OCI-LY7 (cell line): ENCODE measurements at regions not wholly inside any gene's neighbourhood (a gene's known extent, or its start where the extent isn't known, plus 50 kb on each side); places are given as distances from the start of the nearest gene placed in this dataset.

ENCODE experiments used
- BruUV-seq: library from RNA; stranded (reverse); fragments of 400-500 nt; replicated peaks from 2 replicates; lab custom pipeline; 2021; lab: Mats Ljungman, UMichigan
- CTCF ChIA-PET: fragments of 300-600 bp; sonication (Branson Sonifier 250); formaldehyde crosslinking; loops from one replicate; lab custom pipeline; 2022; ENCODE audit warnings: antibody characterized with exemption; ENCODE audit not compliant: unreplicated experiment; lab: Charles Lee
- POLR2A ChIA-PET: fragments of 300-600 bp; sonication (Branson Sonifier 250); formaldehyde crosslinking; loops from one replicate; lab custom pipeline; 2022; ENCODE audit warnings: antibody characterized with exemption; lab: Charles Lee
- DNase-seq: peaks from one replicate; pipeline ENCODE4 v3.0.0-alpha.2; 2015; ENCODE audit warnings: low spot score
- H2AFZ ChIP-seq: fragments of 200-600 bp; sonication (generic), shearing (Covaris generic); 2 replicates; pipeline ENCODE4 v1.6.1; 2014; ENCODE audit warnings: mild to moderate bottlenecking, antibody characterized with exemption, low read length, moderate library complexity
- H3K27ac ChIP-seq: fragments of 200-600 bp; sonication (generic); 2 replicates; pipeline ENCODE4 v1.5.1; 2014; ENCODE audit warnings: mixed run types, low read depth, mild to moderate bottlenecking, moderate library complexity, low read length, inconsistent platforms; ENCODE audit not compliant: poor library complexity, severe bottlenecking
- H3K36me3 ChIP-seq: fragments of 200-600 bp; sonication (generic); 2 replicates; pipeline ENCODE4 v1.6.1; 2014; ENCODE audit warnings: mild to moderate bottlenecking, antibody characterized with exemption, low read length, moderate library complexity, mixed read lengths; ENCODE audit not compliant: insufficient read depth
- H3K4me1 ChIP-seq: fragments of 200-600 bp; sonication (generic); 2 replicates; pipeline ENCODE4 v1.5.1; 2014; ENCODE audit warnings: mild to moderate bottlenecking, low read length; ENCODE audit not compliant: insufficient read depth, poor library complexity, severe bottlenecking
- H3K4me2 ChIP-seq: fragments of 200-600 bp; sonication (generic); 2 replicates; pipeline ENCODE4 v1.6.1; 2014; ENCODE audit warnings: mild to moderate bottlenecking, low read length
- H3K4me3 ChIP-seq: fragments of 200-600 bp; sonication (generic); 2 replicates; pipeline ENCODE4 v1.5.1; 2014; ENCODE audit warnings: mild to moderate bottlenecking, low read depth, low read length; ENCODE audit not compliant: poor library complexity, severe bottlenecking
- H3K79me2 ChIP-seq: fragments of 200-600 bp; sonication (generic); 2 replicates; pipeline ENCODE4 v1.6.1; 2016; ENCODE audit warnings: low read depth, mild to moderate bottlenecking, low read length, moderate library complexity, mixed read lengths; ENCODE audit not compliant: insufficient read depth
- H3K9me2 ChIP-seq: fragments of 200-600 bp; sonication (generic); 2 replicates; pipeline ENCODE4 v1.6.1; 2016; ENCODE audit warnings: mild to moderate bottlenecking, low read length, mixed read lengths; ENCODE audit not compliant: insufficient read depth
- H3K9me3 ChIP-seq: fragments of 200-600 bp; sonication (generic); 2 replicates; pipeline ENCODE4 v1.6.1; 2014; ENCODE audit warnings: mild to moderate bottlenecking, mixed run types, low read length, mixed read lengths
- H4K20me1 ChIP-seq: fragments of 200-600 bp; sonication (generic); 2 replicates; pipeline ENCODE4 v1.6.1; 2014; ENCODE audit warnings: mild to moderate bottlenecking, antibody characterized with exemption, low read length, moderate library complexity, mixed read lengths; ENCODE audit not compliant: insufficient read depth
- EZH2phosphoT487 ChIP-seq: fragments of 200-600 bp; sonication (generic); IDR thresholded peaks from 2 replicates; pipeline ENCODE4 v1.6.1; 2018; ENCODE audit warnings: low read depth, borderline replicate concordance, mild to moderate bottlenecking, mixed run types, antibody characterized with exemption, low read length, moderate library complexity, mixed read lengths
- intact Hi-C: fragments of 100-400 bp; cut with micrococcal nuclease; formaldehyde crosslinking; loops from one replicate; pipeline ENCODE4 v1.10.0; 2022; ENCODE audit not compliant: unreplicated experiment
- TF ChIP-seq, protein P1 (sequence below): fragments of 200-600 bp; sonication (generic); conservative IDR thresholded peaks from 2 replicates; pipeline ENCODE4 v1.5.1; 2014; ENCODE audit warnings: mild to moderate bottlenecking, antibody characterized with exemption, low read length, moderate library complexity, mixed read lengths

DNA sequence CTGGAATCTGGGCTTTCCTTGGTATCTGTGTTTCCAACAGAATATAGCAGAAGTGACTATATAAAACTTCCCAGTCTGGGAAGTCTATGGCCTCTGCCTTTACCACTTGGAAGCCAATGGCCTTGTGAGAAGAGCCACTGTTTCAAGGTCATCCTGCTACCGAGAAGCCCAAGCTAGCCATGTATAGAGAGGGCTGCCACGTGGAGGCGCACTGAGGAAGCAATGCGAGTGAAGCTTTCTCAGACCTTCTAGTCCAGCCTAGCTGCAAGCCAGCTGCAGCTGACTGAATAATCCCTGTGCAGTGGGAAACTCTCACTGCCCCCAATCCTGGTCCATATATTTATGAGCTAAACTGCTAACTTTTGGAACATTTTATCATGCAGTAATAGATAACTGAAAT lies 661.8 kb upstream of the RIOK2 start:
- no peak overlapping the region for H3K4me3 ChIP-seq
- H3K9me3 ChIP-seq: no peaks in the 10 kb centered on the region
- POLR2A ChIA-PET: interaction anchor here (0.7 kb wide), 1 partner anchor 1542 kb away, joined by 3 read pairs; no protein-coding TSS in a partner anchor
- H3K36me3 ChIP-seq: no peaks in the 10 kb centered on the region
- H4K20me1 ChIP-seq: no peaks in the 10 kb centered on the region
- no peak for DNase-seq
- intact Hi-C loops: no loop called here
- TF ChIP-seq, protein P1, sequence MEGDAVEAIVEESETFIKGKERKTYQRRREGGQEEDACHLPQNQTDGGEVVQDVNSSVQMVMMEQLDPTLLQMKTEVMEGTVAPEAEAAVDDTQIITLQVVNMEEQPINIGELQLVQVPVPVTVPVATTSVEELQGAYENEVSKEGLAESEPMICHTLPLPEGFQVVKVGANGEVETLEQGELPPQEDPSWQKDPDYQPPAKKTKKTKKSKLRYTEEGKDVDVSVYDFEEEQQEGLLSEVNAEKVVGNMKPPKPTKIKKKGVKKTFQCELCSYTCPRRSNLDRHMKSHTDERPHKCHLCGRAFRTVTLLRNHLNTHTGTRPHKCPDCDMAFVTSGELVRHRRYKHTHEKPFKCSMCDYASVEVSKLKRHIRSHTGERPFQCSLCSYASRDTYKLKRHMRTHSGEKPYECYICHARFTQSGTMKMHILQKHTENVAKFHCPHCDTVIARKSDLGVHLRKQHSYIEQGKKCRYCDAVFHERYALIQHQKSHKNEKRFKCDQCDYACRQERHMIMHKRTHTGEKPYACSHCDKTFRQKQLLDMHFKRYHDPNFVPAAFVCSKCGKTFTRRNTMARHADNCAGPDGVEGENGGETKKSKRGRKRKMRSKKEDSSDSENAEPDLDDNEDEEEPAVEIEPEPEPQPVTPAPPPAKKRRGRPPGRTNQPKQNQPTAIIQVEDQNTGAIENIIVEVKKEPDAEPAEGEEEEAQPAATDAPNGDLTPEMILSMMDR: no peak
- no peak for TF ChIP-seq EZH2phosphoT487
- H3K79me2 ChIP-seq: no peaks in the 10 kb centered on the region
- H3K9me2 ChIP-seq: no peaks in the 10 kb centered on the region
- no peaks in the 10 kb centered on the region for H3K4me1 ChIP-seq
- no peak overlapping the region for H3K4me2 ChIP-seq
- H3K27ac ChIP-seq: no peak overlapping the region
- CTCF ChIA-PET: no interaction called here
- no TSS peak for BruUV-seq
- H2AFZ ChIP-seq: no peak overlapping the region

GRCh38 chr5:97846643-97847042 lies 663.6 kb upstream of the RIOK2 start:
- BruUV-seq: no TSS peak
- ChIA-PET POLR2A (no interaction called here), CTCF (no interaction called here)
- H4K20me1 ChIP-seq: no peaks in the 10 kb centered on the region
- H3K9me3 ChIP-seq: no peaks in the 10 kb centered on the region
- H3K79me2 ChIP-seq: no peaks in the 10 kb centered on the region
- no peaks in the 10 kb centered on the region for H3K36me3 ChIP-seq
- H3K4me1 ChIP-seq: no peaks in the 10 kb centered on the region
- TF ChIP-seq, protein P1: no peak
- no peak for TF ChIP-seq EZH2phosphoT487
- no peak overlapping the region for H2AFZ ChIP-seq
- H3K27ac ChIP-seq: no peak overlapping the region
- intact Hi-C loops: no loop called here
- no peak for DNase-seq
- H3K4me2 ChIP-seq: no peak overlapping the region
- H3K9me2 ChIP-seq: no peaks in the 10 kb centered on the region
- no peak overlapping the region for H3K4me3 ChIP-seq

- POLR2A ChIA-PET: no interaction called here
Measured at GRCh38 chr5:97847920-97848631, 665.0 kb upstream of the RIOK2 start.

More at GRCh38 chr5:97847920-97848631, 665.0 kb upstream of the RIOK2 start:
- Histone ChIP-seq H3K4me3 (no peak overlapping the region), H3K4me2 (no peak overlapping the region), H3K79me2 (no peaks in the 10 kb centered on the region), H3K9me3 (no peaks in the 10 kb centered on the region), H3K36me3 (no peaks in the 10 kb centered on the region), H3K4me1 (no peaks in the 10 kb centered on the region), H2AFZ (no peak overlapping the region), H4K20me1 (no peaks in the 10 kb centered on the region), H3K9me2 (no peaks in the 10 kb centered on the region), H3K27ac (no peak overlapping the region)
- intact Hi-C loops: no loop called here
- BruUV-seq: no TSS peak
- DNase-seq: no peak
- CTCF ChIA-PET: no interaction called here
- TF ChIP-seq, protein P1: no peak
- TF ChIP-seq EZH2phosphoT487: no peak
